ENCODE measurements at regions not wholly inside any gene's neighbourhood (a gene's known extent, or its start where the extent isn't known, plus 50 kb on each side); places are given as distances from the start of the nearest gene placed in this dataset.

DNA sequence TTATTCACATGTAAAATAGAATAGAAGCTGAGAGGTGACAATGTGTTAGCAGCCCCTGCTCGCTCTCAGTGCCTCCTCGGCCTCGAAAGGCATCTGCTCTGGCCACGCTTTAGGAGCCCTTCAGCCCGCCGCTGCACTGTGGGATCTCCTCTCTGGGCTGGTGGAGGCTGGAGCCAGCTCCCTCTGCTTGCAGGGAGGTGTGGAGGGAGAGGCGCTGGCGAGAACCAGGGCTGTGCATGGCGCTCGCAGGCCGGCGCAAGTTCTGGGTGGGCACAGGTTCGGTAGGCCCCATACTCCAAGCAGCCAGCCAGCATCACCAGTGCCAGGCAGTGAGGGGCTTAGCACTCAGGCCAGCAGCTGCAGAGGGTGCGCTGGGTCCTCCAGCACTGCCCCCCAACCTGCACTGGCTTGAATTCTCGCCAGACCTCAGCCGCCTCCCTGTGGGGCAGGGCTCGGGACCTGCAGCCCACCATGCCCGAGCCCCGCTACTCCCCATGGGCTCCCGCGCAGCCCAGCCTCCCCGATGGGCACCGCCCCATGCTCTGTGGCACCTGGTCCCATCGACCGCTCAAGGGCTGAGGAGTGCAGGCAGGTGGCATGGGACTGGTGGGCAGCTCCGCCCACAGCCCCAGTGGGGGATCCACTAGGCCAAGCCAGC, 1346.7 kb upstream of the IGFBP7 start:
- TF ChIP-seq POLR2A (IDR thresholded peaks at IDR 0.05), result no peak
- TF ChIP-seq, protein P1, sequence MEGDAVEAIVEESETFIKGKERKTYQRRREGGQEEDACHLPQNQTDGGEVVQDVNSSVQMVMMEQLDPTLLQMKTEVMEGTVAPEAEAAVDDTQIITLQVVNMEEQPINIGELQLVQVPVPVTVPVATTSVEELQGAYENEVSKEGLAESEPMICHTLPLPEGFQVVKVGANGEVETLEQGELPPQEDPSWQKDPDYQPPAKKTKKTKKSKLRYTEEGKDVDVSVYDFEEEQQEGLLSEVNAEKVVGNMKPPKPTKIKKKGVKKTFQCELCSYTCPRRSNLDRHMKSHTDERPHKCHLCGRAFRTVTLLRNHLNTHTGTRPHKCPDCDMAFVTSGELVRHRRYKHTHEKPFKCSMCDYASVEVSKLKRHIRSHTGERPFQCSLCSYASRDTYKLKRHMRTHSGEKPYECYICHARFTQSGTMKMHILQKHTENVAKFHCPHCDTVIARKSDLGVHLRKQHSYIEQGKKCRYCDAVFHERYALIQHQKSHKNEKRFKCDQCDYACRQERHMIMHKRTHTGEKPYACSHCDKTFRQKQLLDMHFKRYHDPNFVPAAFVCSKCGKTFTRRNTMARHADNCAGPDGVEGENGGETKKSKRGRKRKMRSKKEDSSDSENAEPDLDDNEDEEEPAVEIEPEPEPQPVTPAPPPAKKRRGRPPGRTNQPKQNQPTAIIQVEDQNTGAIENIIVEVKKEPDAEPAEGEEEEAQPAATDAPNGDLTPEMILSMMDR (IDR thresholded peaks at IDR 0.05 in 8 of 11, conservative IDR thresholded peaks at IDR 0.05 in 3 of 11), result no peak

All from spleen (tissue), 7 donors.